GM21381 (cell line): ENCODE measurements at regions not wholly inside any gene's neighbourhood (a gene's known extent, or its start where the extent isn't known, plus 50 kb on each side); places are given as distances from the start of the nearest gene placed in this dataset.
"Not testable (repeated sequence)": the region's sequence is repeated elsewhere in the genome, so short reads cannot be mapped to it uniquely, and the experiment has no call there.

Experiments used
- ATAC-seq: cut with Tn5 transposase; IDR thresholded peaks from one replicate; pipeline ENCODE4 v1.9.1; 2021; ENCODE audit warnings: mild to moderate bottlenecking, moderate library complexity; ENCODE audit not compliant: unreplicated experiment

DNA sequence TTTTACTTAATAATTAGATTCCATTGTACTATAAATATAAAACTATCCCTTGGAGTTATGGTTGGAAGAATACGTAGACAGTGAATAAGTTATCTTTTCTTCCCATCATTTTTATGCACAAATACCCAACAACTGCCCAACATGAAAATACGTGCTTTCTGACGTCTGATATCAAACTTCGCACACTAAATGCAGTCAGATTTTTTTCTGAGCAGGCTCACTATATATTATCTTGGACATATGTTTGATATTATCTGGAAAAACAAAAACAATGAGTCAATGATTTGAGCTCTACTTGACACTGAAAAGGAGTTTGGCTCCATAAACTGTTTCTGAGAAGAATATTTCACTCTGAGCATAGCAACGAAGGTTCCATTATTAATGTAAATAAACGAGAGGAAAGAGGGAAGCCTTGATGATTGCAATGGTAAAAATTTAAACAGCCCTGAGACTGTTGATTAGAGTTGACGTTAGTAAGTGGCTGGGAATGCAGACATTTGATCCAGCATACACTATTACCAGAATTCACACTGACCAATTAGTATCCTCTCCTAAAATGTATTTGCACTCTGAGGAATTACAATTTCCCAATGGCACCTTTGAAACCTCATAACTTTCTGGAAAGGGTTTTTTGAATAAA, 1090.0 kb downstream of the EPHA7 start:
- no peak for ATAC-seq

- ATAC-seq = no peak
Measured at GRCh38 chr6:92315312-92315711, 1104.0 kb downstream of the EPHA7 start.

- ATAC-seq = no peak
Measured at GRCh38 chr6:92297101-92297500, 1122.3 kb downstream of the EPHA7 start.

GRCh38 chr6:92292067-92292466, 1127.3 kb downstream of the EPHA7 start:
- no peak for ATAC-seq

- no peak for ATAC-seq
Measured at GRCh38 chr6:92289831-92290230, 1129.5 kb downstream of the EPHA7 start.

DNA sequence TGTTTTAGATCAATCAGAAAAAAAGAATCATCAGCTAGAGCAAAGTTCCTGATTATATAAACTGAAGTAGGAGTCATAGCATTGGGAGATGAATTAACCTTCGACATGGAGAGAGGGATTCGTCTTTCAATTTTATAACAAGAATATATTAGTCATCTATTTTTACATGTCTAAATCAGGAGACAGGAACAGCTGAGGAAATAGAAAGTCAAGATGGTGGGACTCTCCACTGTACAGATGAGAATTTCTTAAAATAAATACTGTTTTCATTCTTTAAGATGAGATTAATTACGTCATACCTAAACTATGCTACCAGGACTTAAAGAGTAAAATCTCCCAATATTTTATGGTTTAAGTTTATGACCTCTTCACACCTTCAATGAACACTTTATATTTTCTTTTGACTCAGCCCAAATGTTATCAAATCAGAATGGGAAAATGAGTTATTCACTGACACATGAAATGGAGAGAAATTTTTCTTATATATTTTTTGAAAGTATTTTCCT, 1137.7 kb downstream of the EPHA7 start:
- no peak for ATAC-seq

- no peak for ATAC-seq
Measured at GRCh38 chr6:92275150-92275549, 1144.2 kb downstream of the EPHA7 start.

GRCh38 chr6:92274588-92274987, 1144.8 kb downstream of the EPHA7 start:
- ATAC-seq = no peak

DNA sequence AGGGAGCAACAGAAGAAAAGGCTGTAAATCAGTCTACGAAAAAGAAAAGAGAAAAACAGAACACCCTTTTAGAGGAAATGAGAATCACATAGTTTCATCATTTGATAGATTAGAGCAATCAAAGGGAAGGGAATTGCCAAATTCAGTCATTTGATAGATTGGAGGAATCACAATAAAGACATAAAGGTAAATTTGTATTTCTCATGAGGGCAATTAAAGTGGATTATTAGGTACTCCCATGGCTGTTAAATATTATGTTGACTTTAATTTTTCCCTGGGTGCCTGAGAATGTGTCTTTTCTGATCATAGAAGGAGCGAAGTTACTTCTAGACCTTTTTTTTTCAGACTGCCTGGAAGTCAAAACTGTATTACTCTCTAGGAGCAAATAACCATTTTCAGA, 1145.7 kb downstream of the EPHA7 start:
- ATAC-seq = no peak

GRCh38 chr6:92271091-92271490, 1148.3 kb downstream of the EPHA7 start:
- no peak for ATAC-seq

GRCh38 chr6:92270365-92270764, 1149.0 kb downstream of the EPHA7 start:
- no peak for ATAC-seq

GRCh38 chr6:92267335-92267734, 1152.0 kb downstream of the EPHA7 start:
- no peak for ATAC-seq

- no peak for ATAC-seq
Measured at GRCh38 chr6:92263864-92264263, 1155.5 kb downstream of the EPHA7 start.

DNA sequence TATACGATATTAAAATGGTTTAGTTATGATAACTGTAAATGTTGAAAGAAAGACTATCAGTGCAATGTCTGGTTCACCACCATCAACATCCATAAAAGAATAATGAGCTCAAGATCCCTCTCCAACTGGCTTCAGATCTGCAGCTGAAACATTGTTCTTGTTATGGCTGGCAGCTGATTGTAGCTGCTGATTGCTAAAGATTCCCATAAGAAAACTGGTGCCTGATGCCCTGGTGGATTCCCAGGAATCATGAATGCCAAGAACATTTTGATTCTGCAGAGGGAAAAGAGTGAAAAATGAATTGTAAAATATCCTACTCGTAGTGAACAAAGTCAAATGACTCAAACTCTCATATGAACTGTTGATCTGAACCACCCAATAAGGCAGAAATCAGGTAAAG, 1160.2 kb downstream of the EPHA7 start:
- ATAC-seq = no peak

DNA sequence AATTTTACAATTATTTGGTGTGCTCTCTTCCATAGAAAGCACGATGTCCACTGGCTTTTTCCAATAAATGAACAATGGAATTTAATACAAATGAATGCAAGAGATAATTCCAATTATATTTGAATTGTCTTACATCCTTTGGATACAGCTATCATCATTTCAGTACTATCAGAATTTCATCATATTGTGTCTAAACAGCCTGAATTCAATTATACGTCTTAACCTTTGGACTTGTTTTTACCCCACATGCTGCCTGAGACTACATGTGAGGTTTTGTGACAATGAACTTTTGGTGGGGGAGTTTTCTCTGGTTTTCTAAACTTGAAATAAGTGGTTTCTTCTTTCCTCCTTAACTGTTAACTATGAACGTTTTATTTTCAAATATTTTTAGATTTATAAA, 1176.0 kb downstream of the EPHA7 start:
- ATAC-seq = no peak

DNA sequence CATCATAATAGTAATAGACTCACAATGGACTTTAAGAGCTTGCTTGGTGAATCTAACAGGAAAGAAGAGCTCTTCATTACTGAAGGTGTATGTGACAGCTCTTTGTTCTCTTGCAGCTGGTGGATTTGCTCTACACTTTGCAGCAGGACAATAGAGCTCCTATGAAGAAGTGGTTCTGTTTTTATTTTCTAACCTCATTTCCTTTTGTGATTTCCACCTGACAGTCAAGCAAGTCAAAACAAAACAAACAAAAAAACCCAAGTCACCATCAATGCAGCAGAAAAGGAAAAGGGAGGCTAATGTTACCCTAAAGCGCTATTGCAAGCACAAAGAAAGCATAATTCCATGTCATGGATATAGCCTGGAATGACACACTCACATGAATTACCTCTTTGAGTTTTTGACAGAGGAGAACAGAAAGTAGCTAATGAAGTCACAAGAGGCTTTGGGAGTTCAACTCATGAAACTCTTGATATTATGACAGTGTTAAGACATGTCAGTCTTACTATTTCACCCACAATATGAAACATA, 1188.1 kb downstream of the EPHA7 start:
- no peak for ATAC-seq

DNA sequence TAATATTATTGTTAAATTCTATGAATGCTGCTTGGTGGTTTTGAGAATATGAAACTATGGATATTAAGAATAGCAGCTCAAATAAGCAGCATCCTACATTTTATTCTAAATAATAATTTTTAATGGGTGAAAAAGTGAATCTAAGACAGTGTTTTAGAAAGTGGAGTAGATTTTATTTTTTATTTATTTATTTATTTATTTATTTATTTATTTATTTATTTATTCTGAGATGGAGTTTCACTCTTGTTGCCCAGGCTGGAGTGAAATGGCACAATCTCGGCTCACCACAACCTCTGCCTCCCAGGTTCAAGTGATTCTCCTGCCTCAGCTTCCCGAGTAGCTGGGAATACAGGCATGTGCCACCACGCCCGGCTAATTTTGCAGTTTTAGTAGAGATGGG, 1199.4 kb downstream of the EPHA7 start:
- not testable (repeated sequence) for ATAC-seq

DNA sequence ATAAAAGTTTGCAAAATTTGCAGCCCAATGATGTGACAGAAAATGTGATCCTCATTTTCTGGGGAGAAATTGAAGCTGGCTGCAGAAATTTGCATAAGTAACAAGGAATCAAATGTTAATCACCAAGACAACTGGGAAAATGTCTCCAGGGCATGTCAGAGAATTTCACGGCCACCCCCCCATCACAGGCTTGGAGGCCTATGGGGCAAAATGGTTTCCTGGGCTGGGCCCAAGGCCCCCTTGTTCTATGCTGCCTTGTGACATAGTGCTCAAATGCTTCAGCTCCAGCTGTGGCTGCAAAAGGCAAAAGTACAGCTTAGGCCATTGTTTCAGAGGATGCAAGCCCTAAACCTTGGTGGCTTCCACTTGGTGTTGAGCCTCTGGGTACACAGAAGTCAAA, 1202.6 kb downstream of the EPHA7 start:
- no peak for ATAC-seq

GRCh38 chr6:92201618-92202017, 1217.7 kb downstream of the EPHA7 start:
- no peak for ATAC-seq

DNA sequence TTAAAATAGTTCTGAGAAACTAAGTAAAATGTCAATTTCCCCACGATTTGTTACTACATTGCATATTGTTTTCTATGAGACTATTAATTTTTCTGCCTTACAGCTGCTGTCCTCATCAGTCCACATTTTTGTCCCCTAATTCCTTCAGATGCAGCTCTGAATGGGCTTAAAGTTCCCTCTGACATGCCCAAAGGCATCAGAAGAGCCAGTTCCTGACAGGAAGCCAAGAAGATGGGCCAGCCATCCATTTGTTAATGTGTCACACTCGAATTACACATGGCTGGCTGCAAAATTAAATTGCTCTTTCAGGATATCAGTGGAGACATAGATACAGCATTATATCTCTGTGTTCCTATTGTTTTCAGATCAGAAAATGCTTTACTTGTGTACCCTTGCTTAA, 1223.0 kb downstream of the EPHA7 start:
- no peak for ATAC-seq

DNA sequence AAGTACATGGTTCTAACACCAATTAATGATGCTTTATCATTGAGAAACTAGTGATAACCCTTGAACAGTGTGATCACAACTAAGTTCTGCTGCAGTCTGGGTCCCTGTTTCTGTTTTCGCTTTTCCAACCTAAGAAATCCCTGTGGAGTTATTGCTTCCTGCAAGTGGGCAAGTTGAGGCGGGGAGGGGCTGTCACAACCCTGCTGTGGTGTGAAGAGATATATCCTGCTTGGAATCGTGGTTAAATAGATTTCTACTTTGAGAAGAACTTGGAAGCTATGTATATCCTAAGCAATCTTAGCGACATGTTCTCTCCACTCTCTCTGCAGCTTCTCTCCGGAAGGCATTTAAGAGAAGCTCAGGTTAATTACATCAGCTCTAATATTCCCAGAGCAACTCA, 1223.6 kb downstream of the EPHA7 start:
- ATAC-seq = no peak

- ATAC-seq = no peak
Measured at GRCh38 chr6:92188016-92188415, 1231.3 kb downstream of the EPHA7 start.

- no peak for ATAC-seq
Measured at GRCh38 chr6:92184933-92185332, 1234.4 kb downstream of the EPHA7 start.
